ENCODE measurements at regions not wholly inside any gene's neighbourhood (a gene's known extent, or its start where the extent isn't known, plus 50 kb on each side); places are given as distances from the start of the nearest gene placed in this dataset.

- TF ChIP-seq POLR2A (IDR thresholded peaks at IDR 0.05) (no peak), CTCF (IDR thresholded peaks at IDR 0.05) (no peak), EP300 (IDR thresholded peaks at IDR 0.05) (no peak), POLR2AphosphoS5 (IDR thresholded peaks at IDR 0.05) (no peak)
- Histone ChIP-seq H3K9me3 (no peaks in the 10 kb centered on the region), H3K27me3 (no peaks in the 10 kb centered on the region), H3K4me1 (no peaks in the 10 kb centered on the region), H3K36me3 (no peaks in the 10 kb centered on the region), H3K4me3 (no peak overlapping the region), H3K27ac (no peak overlapping the region)
- DNase-seq: no peak
- WGBS, 2 donors: 45 to 51% methylated on average over 4 of the region's 4 CpGs
- no peak for ATAC-seq (ENCODE audit: low FRiP score in 2 of 2)
Observed at GRCh38 chr6:90739802-90740201, 152.9 kb upstream of the MAP3K7 start.

GRCh38 chr6:90739339-90739738, 152.5 kb upstream of the MAP3K7 start:
- no peak overlapping the region for H3K27ac ChIP-seq
- no peaks in the 10 kb centered on the region for H3K9me3 ChIP-seq
- ATAC-seq (ENCODE audit: low FRiP score in 2 of 2): no peak
- H3K4me1 ChIP-seq: no peaks in the 10 kb centered on the region
- H3K27me3 ChIP-seq: no peaks in the 10 kb centered on the region
- TF ChIP-seq POLR2A (IDR thresholded peaks at IDR 0.05) (no peak), POLR2AphosphoS5 (IDR thresholded peaks at IDR 0.05) (no peak), CTCF (IDR thresholded peaks at IDR 0.05) (no peak), EP300 (IDR thresholded peaks at IDR 0.05) (no peak)
- DNase-seq: no peak
- H3K4me3 ChIP-seq: no peak overlapping the region
- H3K36me3 ChIP-seq: no peaks in the 10 kb centered on the region
- WGBS, 2 donors: 46 to 68% methylated on average over 4 to 7 of the region's 7 CpGs

- ATAC-seq (ENCODE audit: low FRiP score in 2 of 2) (no peak), DNase-seq (no peak)
- H3K27ac ChIP-seq: no peak overlapping the region
- no peaks in the 10 kb centered on the region for H3K4me1 ChIP-seq
- TF ChIP-seq POLR2A (IDR thresholded peaks at IDR 0.05) (no peak), POLR2AphosphoS5 (IDR thresholded peaks at IDR 0.05) (no peak), EP300 (IDR thresholded peaks at IDR 0.05) (no peak), CTCF (IDR thresholded peaks at IDR 0.05) (no peak)
- no peak overlapping the region for H3K4me3 ChIP-seq
- H3K27me3 ChIP-seq: no peaks in the 10 kb centered on the region
- 78 to 80% methylated on average over 2 of the region's 2 CpGs for WGBS, 2 donors
- H3K36me3 ChIP-seq: no peaks in the 10 kb centered on the region
- H3K9me3 ChIP-seq: no peaks in the 10 kb centered on the region
Observed at GRCh38 chr6:90730151-90730673, 143.3 kb upstream of the MAP3K7 start.

GRCh38 chr6:90729057-90729456, 142.2 kb upstream of the MAP3K7 start:
- ATAC-seq (ENCODE audit: low FRiP score in 2 of 2) (no peak), DNase-seq (no peak)
- H3K9me3 ChIP-seq: no peaks in the 10 kb centered on the region
- TF ChIP-seq CTCF (IDR thresholded peaks at IDR 0.05) (no peak), EP300 (IDR thresholded peaks at IDR 0.05) (no peak), POLR2A (IDR thresholded peaks at IDR 0.05) (no peak), POLR2AphosphoS5 (IDR thresholded peaks at IDR 0.05) (no peak)
- H3K27ac ChIP-seq: no peak overlapping the region
- 68 to 78% methylated on average over 2 of the region's 2 CpGs for WGBS, 2 donors
- H3K4me3 ChIP-seq: no peak overlapping the region
- no peaks in the 10 kb centered on the region for H3K4me1 ChIP-seq
- H3K36me3 ChIP-seq: no peaks in the 10 kb centered on the region
- no peaks in the 10 kb centered on the region for H3K27me3 ChIP-seq

GRCh38 chr6:90722648-90723047, 135.8 kb upstream of the MAP3K7 start:
- Histone ChIP-seq H3K27ac (no peak overlapping the region), H3K4me3 (no peak overlapping the region), H3K36me3 (no peaks in the 10 kb centered on the region), H3K27me3 (no peaks in the 10 kb centered on the region), H3K4me1 (no peaks in the 10 kb centered on the region), H3K9me3 (no peaks in the 10 kb centered on the region)
- ATAC-seq (ENCODE audit: low FRiP score in 2 of 2) (no peak), DNase-seq (no peak)
- TF ChIP-seq POLR2AphosphoS5 (IDR thresholded peaks at IDR 0.05) (no peak), POLR2A (IDR thresholded peaks at IDR 0.05) (no peak), EP300 (IDR thresholded peaks at IDR 0.05) (no peak), CTCF (IDR thresholded peaks at IDR 0.05) (no peak)
- WGBS, 2 donors: 60 to 62% methylated on average over 2 of the region's 2 CpGs

Measured in upper lobe of left lung (tissue), 6 donors.